HEK293T (cell line): ENCODE measurements at regions not wholly inside any gene's neighbourhood (a gene's known extent, or its start where the extent isn't known, plus 50 kb on each side); places are given as distances from the start of the nearest gene placed in this dataset.

Experiments
- HDGF ChIP-seq: fragments of 450-650 bp; IDR thresholded peaks from 2 replicates; pipeline ENCODE4 v1.6.1; 2017; ENCODE audit warnings: antibody characterized with exemption, borderline replicate concordance
- LEF1 ChIP-seq: fragments of 450-650 bp; IDR thresholded peaks from 2 replicates; pipeline ENCODE4 v1.6.1; 2017; ENCODE audit warnings: mild to moderate bottlenecking, borderline replicate concordance

DNA sequence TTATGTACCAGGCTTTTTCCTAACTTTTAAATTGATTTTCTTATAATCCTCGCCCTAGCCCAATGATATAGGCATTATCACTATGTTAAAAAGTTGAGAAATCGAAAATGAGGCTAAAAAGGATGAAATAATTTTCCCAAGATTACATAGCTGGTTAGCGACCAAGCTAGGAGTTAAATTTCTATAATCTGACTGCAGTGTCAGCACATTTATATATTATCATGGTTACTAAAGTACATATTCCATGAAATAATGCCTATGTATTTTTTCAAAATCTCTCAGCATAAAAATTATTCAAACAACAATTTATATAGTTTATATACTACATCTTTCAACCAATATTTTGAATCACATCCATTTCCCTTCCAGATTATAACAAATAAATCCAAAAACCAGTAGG, 317.3 kb upstream of the TFPI start:
- TF ChIP-seq HDGF (no peak), LEF1 (no peak)
